ENCODE measurements at regions not wholly inside any gene's neighbourhood (a gene's known extent, or its start where the extent isn't known, plus 50 kb on each side); places are given as distances from the start of the nearest gene placed in this dataset.

DNA sequence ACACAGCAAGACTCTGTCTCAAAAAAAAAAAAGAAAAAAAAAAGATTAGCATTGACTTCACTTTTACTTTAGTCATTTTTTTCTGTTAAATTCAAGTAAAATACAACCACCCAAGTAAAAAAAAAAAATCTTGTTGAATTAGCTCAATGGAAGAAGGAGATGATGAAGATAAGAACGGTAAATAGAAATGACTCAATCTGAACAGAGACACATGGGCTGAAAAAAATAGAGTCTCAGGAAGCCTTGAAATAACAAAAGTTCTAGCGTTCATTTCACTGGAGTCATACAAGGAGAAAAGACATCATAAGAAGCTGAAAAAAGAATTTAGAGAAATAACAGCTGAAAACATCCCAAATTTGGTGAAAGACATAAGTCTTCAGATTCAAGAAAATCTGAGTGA is 75.5 kb downstream of the CASP3 start:
- ATAC-seq: no peak
- 51% methylated on average over 2 of the region's 2 CpGs for WGBS (ENCODE audit: low lambda C conversion rate)
- H3K9ac ChIP-seq (ENCODE audit: insufficient read depth, low read depth, low read length): no peak overlapping the region
- no peak overlapping the region for H3K4me2 ChIP-seq (ENCODE audit: low read depth, low read length)
- POLR2A ChIA-PET: no interaction called here
- BruUV-seq (replicated peaks): no TSS peak
- no peaks in the 10 kb centered on the region for H3K4me1 ChIP-seq (ENCODE audit: insufficient read depth, low read length)
- no peaks in the 10 kb centered on the region for H3K27me3 ChIP-seq (ENCODE audit: control insufficient read depth in 1 of 2, insufficient read depth in 2 of 2, low read length in 2 of 2)
- H2AFZ ChIP-seq (ENCODE audit: low read length): no peak overlapping the region
- no peaks in the 10 kb centered on the region for H3K9me3 ChIP-seq (ENCODE audit: low read length)
- FAIRE-seq: no peak
- TF ChIP-seq HNRNPLL (IDR thresholded peaks at IDR 0.05; ENCODE audit: low read depth, low read length, poor library complexity, severe bottlenecking): no peak
- no peak for TF ChIP-seq ZNF264 (CRISPR knock-in tag; IDR thresholded peaks at IDR 0.05)
- TF ChIP-seq, protein P1, sequence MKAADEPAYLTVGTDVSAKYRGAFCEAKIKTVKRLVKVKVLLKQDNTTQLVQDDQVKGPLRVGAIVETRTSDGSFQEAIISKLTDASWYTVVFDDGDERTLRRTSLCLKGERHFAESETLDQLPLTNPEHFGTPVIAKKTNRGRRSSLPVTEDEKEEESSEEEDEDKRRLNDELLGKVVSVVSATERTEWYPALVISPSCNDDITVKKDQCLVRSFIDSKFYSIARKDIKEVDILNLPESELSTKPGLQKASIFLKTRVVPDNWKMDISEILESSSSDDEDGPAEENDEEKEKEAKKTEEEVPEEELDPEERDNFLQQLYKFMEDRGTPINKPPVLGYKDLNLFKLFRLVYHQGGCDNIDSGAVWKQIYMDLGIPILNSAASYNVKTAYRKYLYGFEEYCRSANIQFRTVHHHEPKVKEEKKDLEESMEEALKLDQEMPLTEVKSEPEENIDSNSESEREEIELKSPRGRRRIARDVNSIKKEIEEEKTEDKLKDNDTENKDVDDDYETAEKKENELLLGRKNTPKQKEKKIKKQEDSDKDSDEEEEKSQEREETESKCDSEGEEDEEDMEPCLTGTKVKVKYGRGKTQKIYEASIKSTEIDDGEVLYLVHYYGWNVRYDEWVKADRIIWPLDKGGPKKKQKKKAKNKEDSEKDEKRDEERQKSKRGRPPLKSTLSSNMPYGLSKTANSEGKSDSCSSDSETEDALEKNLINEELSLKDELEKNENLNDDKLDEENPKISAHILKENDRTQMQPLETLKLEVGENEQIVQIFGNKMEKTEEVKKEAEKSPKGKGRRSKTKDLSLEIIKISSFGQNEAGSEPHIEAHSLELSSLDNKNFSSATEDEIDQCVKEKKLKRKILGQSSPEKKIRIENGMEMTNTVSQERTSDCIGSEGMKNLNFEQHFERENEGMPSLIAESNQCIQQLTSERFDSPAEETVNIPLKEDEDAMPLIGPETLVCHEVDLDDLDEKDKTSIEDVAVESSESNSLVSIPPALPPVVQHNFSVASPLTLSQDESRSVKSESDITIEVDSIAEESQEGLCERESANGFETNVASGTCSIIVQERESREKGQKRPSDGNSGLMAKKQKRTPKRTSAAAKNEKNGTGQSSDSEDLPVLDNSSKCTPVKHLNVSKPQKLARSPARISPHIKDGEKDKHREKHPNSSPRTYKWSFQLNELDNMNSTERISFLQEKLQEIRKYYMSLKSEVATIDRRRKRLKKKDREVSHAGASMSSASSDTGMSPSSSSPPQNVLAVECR (CRISPR knock-in tag; IDR thresholded peaks at IDR 0.05; ENCODE audit: borderline replicate concordance): no peak
- H3K27ac ChIP-seq (ENCODE audit: extremely low read length, insufficient read depth, low read length): no peak overlapping the region
- in situ Hi-C loops (cut with HindIII; ENCODE audit: extremely low pct_ligation_motif_present, low pct_unique_long_range_greater_than_20kb): no loop called here
- no peaks in the 10 kb centered on the region for H3K79me2 ChIP-seq (ENCODE audit: insufficient read depth, low read length)
- H4K20me1 ChIP-seq (ENCODE audit: insufficient read depth, low read length): no peaks in the 10 kb centered on the region
- no peak for DNase-seq (ENCODE audit: low spot score)
- H3K4me3 ChIP-seq (replicated peaks in 1 of 3; ENCODE audit: insufficient read depth in 1 of 3, low read depth in 2 of 3, low read length in 3 of 3): no peak overlapping the region
- intact Hi-C loops (cut with micrococcal nuclease; ENCODE audit: unreplicated experiment): no loop called here
- no peaks in the 10 kb centered on the region for H3K36me3 ChIP-seq (replicated peaks in 1 of 2; ENCODE audit: control insufficient read depth in 1 of 2, insufficient read depth in 2 of 2, low read length in 2 of 2)
- CTCF ChIA-PET (ENCODE audit: low intra/inter-chr PET ratio, low total read pairs): no interaction called here

DNA sequence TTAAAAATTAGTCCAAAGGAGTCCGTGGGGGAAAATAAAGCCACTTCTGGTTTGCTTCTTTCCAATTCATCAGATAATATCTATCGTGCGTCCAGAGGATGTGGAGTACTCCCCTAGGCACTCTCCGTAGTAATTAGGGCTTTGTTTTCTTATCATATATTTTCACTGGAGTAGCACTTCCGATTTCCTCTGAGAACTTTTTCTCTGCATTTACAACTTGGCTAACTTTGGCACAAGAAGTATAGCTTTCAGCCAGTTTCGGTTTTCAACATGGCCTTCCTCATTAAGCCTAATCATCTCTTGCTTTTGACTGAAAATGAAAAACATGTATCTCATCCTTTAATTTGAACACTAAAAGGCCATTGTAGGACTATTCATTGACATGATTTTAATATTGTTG is 80.5 kb downstream of the CASP3 start:
- FAIRE-seq: no peak
- no peaks in the 10 kb centered on the region for H3K9me3 ChIP-seq (ENCODE audit: low read length)
- H3K27me3 ChIP-seq (ENCODE audit: control insufficient read depth in 1 of 2, insufficient read depth in 2 of 2, low read length in 2 of 2): no peaks in the 10 kb centered on the region
- H2AFZ ChIP-seq (ENCODE audit: low read length): no peak overlapping the region
- no peak for ATAC-seq
- no peak overlapping the region for H3K9ac ChIP-seq (ENCODE audit: insufficient read depth, low read depth, low read length)
- H3K4me2 ChIP-seq (ENCODE audit: low read depth, low read length): no peak overlapping the region
- H3K4me1 ChIP-seq (ENCODE audit: insufficient read depth, low read length): no peaks in the 10 kb centered on the region
- no peaks in the 10 kb centered on the region for H3K36me3 ChIP-seq (replicated peaks in 1 of 2; ENCODE audit: control insufficient read depth in 1 of 2, insufficient read depth in 2 of 2, low read length in 2 of 2)
- in situ Hi-C loops (cut with HindIII; ENCODE audit: extremely low pct_ligation_motif_present, low pct_unique_long_range_greater_than_20kb): no loop called here
- H3K27ac ChIP-seq (ENCODE audit: extremely low read length, insufficient read depth, low read length): no peak overlapping the region
- H3K4me3 ChIP-seq (replicated peaks in 1 of 3; ENCODE audit: insufficient read depth in 1 of 3, low read depth in 2 of 3, low read length in 3 of 3): no peak overlapping the region
- BruUV-seq (replicated peaks): no TSS peak
- intact Hi-C loops (cut with micrococcal nuclease; ENCODE audit: unreplicated experiment): no loop called here
- no peak for DNase-seq (ENCODE audit: low spot score)
- 95% methylated on average over 6 of the region's 6 CpGs for WGBS (ENCODE audit: low lambda C conversion rate)
- no peaks in the 10 kb centered on the region for H3K79me2 ChIP-seq (ENCODE audit: insufficient read depth, low read length)
- H4K20me1 ChIP-seq (ENCODE audit: insufficient read depth, low read length): no peaks in the 10 kb centered on the region
- CTCF ChIA-PET (ENCODE audit: low intra/inter-chr PET ratio, low total read pairs): no interaction called here
- POLR2A ChIA-PET: no interaction called here
- TF ChIP-seq, protein P2, sequence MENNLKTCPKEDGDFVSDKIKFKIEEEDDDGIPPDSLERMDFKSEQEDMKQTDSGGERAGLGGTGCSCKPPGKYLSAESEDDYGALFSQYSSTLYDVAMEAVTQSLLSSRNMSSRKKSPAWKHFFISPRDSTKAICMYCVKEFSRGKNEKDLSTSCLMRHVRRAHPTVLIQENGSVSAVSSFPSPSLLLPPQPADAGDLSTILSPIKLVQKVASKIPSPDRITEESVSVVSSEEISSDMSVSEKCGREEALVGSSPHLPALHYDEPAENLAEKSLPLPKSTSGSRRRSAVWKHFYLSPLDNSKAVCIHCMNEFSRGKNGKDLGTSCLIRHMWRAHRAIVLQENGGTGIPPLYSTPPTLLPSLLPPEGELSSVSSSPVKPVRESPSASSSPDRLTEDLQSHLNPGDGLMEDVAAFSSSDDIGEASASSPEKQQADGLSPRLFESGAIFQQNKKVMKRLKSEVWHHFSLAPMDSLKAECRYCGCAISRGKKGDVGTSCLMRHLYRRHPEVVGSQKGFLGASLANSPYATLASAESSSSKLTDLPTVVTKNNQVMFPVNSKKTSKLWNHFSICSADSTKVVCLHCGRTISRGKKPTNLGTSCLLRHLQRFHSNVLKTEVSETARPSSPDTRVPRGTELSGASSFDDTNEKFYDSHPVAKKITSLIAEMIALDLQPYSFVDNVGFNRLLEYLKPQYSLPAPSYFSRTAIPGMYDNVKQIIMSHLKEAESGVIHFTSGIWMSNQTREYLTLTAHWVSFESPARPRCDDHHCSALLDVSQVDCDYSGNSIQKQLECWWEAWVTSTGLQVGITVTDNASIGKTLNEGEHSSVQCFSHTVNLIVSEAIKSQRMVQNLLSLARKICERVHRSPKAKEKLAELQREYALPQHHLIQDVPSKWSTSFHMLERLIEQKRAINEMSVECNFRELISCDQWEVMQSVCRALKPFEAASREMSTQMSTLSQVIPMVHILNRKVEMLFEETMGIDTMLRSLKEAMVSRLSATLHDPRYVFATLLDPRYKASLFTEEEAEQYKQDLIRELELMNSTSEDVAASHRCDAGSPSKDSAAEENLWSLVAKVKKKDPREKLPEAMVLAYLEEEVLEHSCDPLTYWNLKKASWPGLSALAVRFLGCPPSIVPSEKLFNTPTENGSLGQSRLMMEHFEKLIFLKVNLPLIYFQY (CRISPR knock-in tag; IDR thresholded peaks at IDR 0.05; ENCODE audit: borderline replicate concordance): no peak
- TF ChIP-seq TBX2 (CRISPR knock-in tag; IDR thresholded peaks at IDR 0.05; ENCODE audit: borderline replicate concordance) (no peak), ZBTB1 (CRISPR knock-in tag; IDR thresholded peaks at IDR 0.05; ENCODE audit: borderline replicate concordance) (no peak), ZKSCAN8 (CRISPR knock-in tag; IDR thresholded peaks at IDR 0.05; ENCODE audit: borderline replicate concordance) (no peak), GATAD2A (CRISPR knock-in tag; IDR thresholded peaks at IDR 0.05) (no peak), NBN (conservative IDR thresholded peaks at IDR 0.05) (no peak), BCL6 (CRISPR knock-in tag; IDR thresholded peaks at IDR 0.05) (no peak), YEATS4 (CRISPR knock-in tag; IDR thresholded peaks at IDR 0.05; ENCODE audit: borderline replicate concordance) (no peak), SAFB2 (CRISPR knock-in tag; IDR thresholded peaks at IDR 0.05; ENCODE audit: borderline replicate concordance, low read depth) (no peak)

All from HepG2 (cell line).